ENCODE measurements at regions not wholly inside any gene's neighbourhood (a gene's known extent, or its start where the extent isn't known, plus 50 kb on each side); places are given as distances from the start of the nearest gene placed in this dataset.

- no peaks in the 10 kb centered on the region for H3K9me3 ChIP-seq (ENCODE audit: control insufficient read depth, insufficient read depth, low read length)
- Mint-ChIP-seq H3K27me3 (ENCODE audit: low read depth in 2 of 2) (no peaks in the 10 kb centered on the region), H3K4me3 (no peak overlapping the region), H3K36me3 (no peaks in the 10 kb centered on the region), H3K27ac (no peak overlapping the region), H3K9me3 (peaks cover 0 to 3% of the 10 kb centered on the region in 2 donors), H3K4me1 (no peaks in the 10 kb centered on the region)
- no peaks in the 10 kb centered on the region for H3K4me1 ChIP-seq (ENCODE audit: control insufficient read depth, insufficient read depth, low read length)
- no peak overlapping the region for H3K4me3 ChIP-seq (ENCODE audit: low read length)
- ATAC-seq (no peak), DNase-seq (no peak)
- intact Hi-C loops (cut with micrococcal nuclease) = no loop called here
- no peaks in the 10 kb centered on the region for H3K27me3 ChIP-seq (ENCODE audit: control insufficient read depth, insufficient read depth, low read length)
- TF ChIP-seq, protein P1, sequence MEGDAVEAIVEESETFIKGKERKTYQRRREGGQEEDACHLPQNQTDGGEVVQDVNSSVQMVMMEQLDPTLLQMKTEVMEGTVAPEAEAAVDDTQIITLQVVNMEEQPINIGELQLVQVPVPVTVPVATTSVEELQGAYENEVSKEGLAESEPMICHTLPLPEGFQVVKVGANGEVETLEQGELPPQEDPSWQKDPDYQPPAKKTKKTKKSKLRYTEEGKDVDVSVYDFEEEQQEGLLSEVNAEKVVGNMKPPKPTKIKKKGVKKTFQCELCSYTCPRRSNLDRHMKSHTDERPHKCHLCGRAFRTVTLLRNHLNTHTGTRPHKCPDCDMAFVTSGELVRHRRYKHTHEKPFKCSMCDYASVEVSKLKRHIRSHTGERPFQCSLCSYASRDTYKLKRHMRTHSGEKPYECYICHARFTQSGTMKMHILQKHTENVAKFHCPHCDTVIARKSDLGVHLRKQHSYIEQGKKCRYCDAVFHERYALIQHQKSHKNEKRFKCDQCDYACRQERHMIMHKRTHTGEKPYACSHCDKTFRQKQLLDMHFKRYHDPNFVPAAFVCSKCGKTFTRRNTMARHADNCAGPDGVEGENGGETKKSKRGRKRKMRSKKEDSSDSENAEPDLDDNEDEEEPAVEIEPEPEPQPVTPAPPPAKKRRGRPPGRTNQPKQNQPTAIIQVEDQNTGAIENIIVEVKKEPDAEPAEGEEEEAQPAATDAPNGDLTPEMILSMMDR (IDR thresholded peaks at IDR 0.05) = no peak
- 74% methylated on average over 3 of the region's 3 CpGs for WGBS (ENCODE audit: insufficient coverage)
- no peaks in the 10 kb centered on the region for H3K36me3 ChIP-seq (ENCODE audit: control insufficient read depth, insufficient read depth, low read length)
- no peak overlapping the region for H3K27ac ChIP-seq (ENCODE audit: low read length)
Measured at GRCh38 chr10:117920956-117921355, 125.8 kb downstream of the RAB11FIP2 start.

DNA sequence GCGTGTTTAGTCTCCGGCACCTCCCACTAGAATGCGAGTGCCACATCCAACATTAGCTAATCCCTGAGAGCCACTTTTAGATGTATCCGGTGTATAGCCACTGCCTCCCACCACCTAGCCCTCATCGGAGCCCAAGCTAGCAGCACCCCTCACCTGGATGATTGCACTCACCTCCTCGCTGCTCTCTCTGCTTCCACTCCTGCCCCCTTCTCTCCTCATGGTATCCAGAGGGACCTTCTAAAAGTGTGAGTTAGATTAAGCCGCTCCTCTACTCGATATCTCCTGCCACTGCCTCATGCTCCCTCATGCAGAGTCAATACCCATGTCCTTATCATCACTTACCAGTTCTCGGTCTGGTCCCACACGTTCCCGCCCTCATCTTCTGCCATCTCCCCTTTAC is 125.3 kb downstream of the RAB11FIP2 start:
- H3K4me3 Mint-ChIP-seq = no peak overlapping the region
- ATAC-seq (no peak), DNase-seq (no peak)
- TF ChIP-seq, protein P1 (IDR thresholded peaks at IDR 0.05) = no peak
- no peak overlapping the region for H3K27ac Mint-ChIP-seq
- intact Hi-C loops (cut with micrococcal nuclease) = no loop called here
- no peaks in the 10 kb centered on the region for H3K36me3 ChIP-seq (ENCODE audit: control insufficient read depth, insufficient read depth, low read length)
- no peak overlapping the region for H3K4me3 ChIP-seq (ENCODE audit: low read length)
- H3K4me1 ChIP-seq (ENCODE audit: control insufficient read depth, insufficient read depth, low read length) = no peaks in the 10 kb centered on the region
- H3K9me3 ChIP-seq (ENCODE audit: control insufficient read depth, insufficient read depth, low read length) = no peaks in the 10 kb centered on the region
- H3K36me3 Mint-ChIP-seq = no peaks in the 10 kb centered on the region
- peaks cover 0 to 3% of the 10 kb centered on the region in 2 donors for H3K9me3 Mint-ChIP-seq
- no peaks in the 10 kb centered on the region for H3K4me1 Mint-ChIP-seq
- no peaks in the 10 kb centered on the region for H3K27me3 ChIP-seq (ENCODE audit: control insufficient read depth, insufficient read depth, low read length)
- H3K27me3 Mint-ChIP-seq (ENCODE audit: low read depth in 2 of 2) = no peaks in the 10 kb centered on the region
- 88% methylated on average over 11 of the region's 11 CpGs for WGBS (ENCODE audit: insufficient coverage)
- H3K27ac ChIP-seq (ENCODE audit: low read length) = no peak overlapping the region

DNA sequence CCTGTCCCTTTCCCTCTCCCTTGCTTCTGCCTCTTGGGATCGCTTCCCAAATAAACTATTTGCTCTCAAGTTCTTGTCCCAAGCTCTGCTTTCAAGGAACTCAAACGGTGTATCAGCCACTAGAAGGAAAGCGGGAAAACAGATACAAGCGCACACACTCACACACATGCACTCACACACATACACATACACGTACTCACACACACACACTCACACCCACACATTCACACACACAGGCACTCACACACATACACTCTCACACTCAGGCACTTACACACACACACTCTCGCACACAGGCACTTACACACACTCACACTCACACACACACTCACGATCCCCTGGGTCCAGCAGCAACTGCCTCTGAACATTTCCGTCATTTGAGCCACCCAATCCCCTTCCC is 121.9 kb downstream of the RAB11FIP2 start:
- 89% methylated on average over 8 of the region's 8 CpGs for WGBS (ENCODE audit: insufficient coverage)
- DNase-seq (no peak), ATAC-seq (peak in 1 of 3 donors; percentile 45)
- H3K4me1 ChIP-seq (ENCODE audit: control insufficient read depth, insufficient read depth, low read length) = no peaks in the 10 kb centered on the region
- TF ChIP-seq, protein P1 (IDR thresholded peaks at IDR 0.05) = no peak
- H3K4me3 Mint-ChIP-seq = no peak overlapping the region
- H3K4me3 ChIP-seq (ENCODE audit: low read length) = no peak overlapping the region
- H3K9me3 Mint-ChIP-seq = peaks cover 0 to 3% of the 10 kb centered on the region in 2 donors
- no peak overlapping the region for H3K27ac Mint-ChIP-seq
- H3K27ac ChIP-seq (ENCODE audit: low read length) = no peak overlapping the region
- H3K27me3 Mint-ChIP-seq (ENCODE audit: low read depth in 2 of 2) = peaks cover under 1 to 6% of the 10 kb centered on the region in 2 donors
- no peaks in the 10 kb centered on the region for H3K36me3 Mint-ChIP-seq
- H3K27me3 ChIP-seq (ENCODE audit: control insufficient read depth, insufficient read depth, low read length) = no peaks in the 10 kb centered on the region
- H3K4me1 Mint-ChIP-seq = no peaks in the 10 kb centered on the region
- H3K9me3 ChIP-seq (ENCODE audit: control insufficient read depth, insufficient read depth, low read length) = no peaks in the 10 kb centered on the region
- no peaks in the 10 kb centered on the region for H3K36me3 ChIP-seq (ENCODE audit: control insufficient read depth, insufficient read depth, low read length)
- intact Hi-C loops (cut with micrococcal nuclease) = no loop called here

DNA sequence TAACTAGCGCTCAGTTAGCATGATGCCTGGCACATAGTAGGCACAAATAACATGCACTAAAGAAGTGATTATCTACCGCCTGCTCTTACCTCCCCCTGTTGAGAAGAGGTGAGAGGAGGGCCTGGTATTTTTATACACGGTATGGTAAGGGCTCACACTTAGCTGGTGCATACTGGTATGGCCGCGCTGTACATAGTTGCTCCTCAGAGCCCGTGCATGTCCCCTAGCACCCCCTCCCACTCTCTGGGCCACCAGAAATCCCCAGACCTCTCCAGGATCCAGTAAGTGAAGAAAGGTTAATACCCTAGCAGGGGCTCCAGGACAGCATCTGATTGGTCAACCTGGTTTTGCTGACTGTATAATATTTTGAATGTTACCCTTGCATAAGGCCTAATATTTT is 121.4 kb downstream of the RAB11FIP2 start:
- WGBS (ENCODE audit: insufficient coverage) = 89% methylated on average over 2 of the region's 6 CpGs
- H3K4me3 Mint-ChIP-seq = no peak overlapping the region
- peaks cover 0 to 3% of the 10 kb centered on the region in 2 donors for H3K9me3 Mint-ChIP-seq
- H3K4me3 ChIP-seq (ENCODE audit: low read length) = no peak overlapping the region
- TF ChIP-seq, protein P1 (IDR thresholded peaks at IDR 0.05) = no peak
- H3K36me3 Mint-ChIP-seq = no peaks in the 10 kb centered on the region
- no peaks in the 10 kb centered on the region for H3K36me3 ChIP-seq (ENCODE audit: control insufficient read depth, insufficient read depth, low read length)
- DNase-seq (no peak), ATAC-seq (no peak)
- H3K9me3 ChIP-seq (ENCODE audit: control insufficient read depth, insufficient read depth, low read length) = no peaks in the 10 kb centered on the region
- no peaks in the 10 kb centered on the region for H3K4me1 Mint-ChIP-seq
- H3K4me1 ChIP-seq (ENCODE audit: control insufficient read depth, insufficient read depth, low read length) = no peaks in the 10 kb centered on the region
- intact Hi-C loops (cut with micrococcal nuclease) = no loop called here
- H3K27ac ChIP-seq (ENCODE audit: low read length) = no peak overlapping the region
- H3K27ac Mint-ChIP-seq = no peak overlapping the region
- no peaks in the 10 kb centered on the region for H3K27me3 ChIP-seq (ENCODE audit: control insufficient read depth, insufficient read depth, low read length)
- H3K27me3 Mint-ChIP-seq (ENCODE audit: low read depth in 2 of 2) = peaks cover 3 to 6% of the 10 kb centered on the region in 2 donors

Measured in natural killer cell (primary cell).